ENCODE measurements at regions not wholly inside any gene's neighbourhood (a gene's known extent, or its start where the extent isn't known, plus 50 kb on each side); places are given as distances from the start of the nearest gene placed in this dataset.

DNA sequence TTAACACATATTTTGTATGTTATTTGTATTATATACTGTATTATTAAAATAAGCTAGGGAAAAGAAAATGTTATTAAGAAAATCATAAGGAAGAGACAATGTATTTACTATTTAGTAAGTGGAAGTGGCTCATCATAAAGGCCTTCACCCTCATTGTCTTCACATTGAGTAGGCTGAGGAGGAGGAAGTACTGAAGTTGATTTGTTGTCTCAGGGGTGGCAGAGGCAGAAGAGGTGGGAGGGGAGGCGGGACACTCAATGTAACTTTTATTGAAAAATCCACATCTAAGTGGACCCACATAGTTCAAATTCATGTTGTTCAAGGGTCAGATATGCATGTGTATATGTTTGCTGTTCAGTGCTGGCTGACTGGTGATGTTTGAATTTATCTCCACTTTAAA lies 210.2 kb upstream of the CITED2 start:
- TF ChIP-seq EZH2 (IDR thresholded peaks at IDR 0.05; ENCODE audit: insufficient read depth, poor library complexity, severe bottlenecking) (no peak), EZH2phosphoT487 (IDR thresholded peaks at IDR 0.05; ENCODE audit: insufficient read depth, low read depth) (no peak)

All from GM23248 (cell line).